ENCODE measurements at regions not wholly inside any gene's neighbourhood (a gene's known extent, or its start where the extent isn't known, plus 50 kb on each side); places are given as distances from the start of the nearest gene placed in this dataset.

- no peak overlapping the region for H3K27ac ChIP-seq (ENCODE audit: insufficient read depth, low read length)
- no peaks in the 10 kb centered on the region for H3K4me1 ChIP-seq (ENCODE audit: control insufficient read depth, extremely low read depth, insufficient read depth, low read length)
- H3K4me2 ChIP-seq (ENCODE audit: extremely low read depth, insufficient read depth, low read length): no peak overlapping the region
- H2AFZ ChIP-seq (ENCODE audit: low read length): no peak overlapping the region
- TF ChIP-seq, protein P1, sequence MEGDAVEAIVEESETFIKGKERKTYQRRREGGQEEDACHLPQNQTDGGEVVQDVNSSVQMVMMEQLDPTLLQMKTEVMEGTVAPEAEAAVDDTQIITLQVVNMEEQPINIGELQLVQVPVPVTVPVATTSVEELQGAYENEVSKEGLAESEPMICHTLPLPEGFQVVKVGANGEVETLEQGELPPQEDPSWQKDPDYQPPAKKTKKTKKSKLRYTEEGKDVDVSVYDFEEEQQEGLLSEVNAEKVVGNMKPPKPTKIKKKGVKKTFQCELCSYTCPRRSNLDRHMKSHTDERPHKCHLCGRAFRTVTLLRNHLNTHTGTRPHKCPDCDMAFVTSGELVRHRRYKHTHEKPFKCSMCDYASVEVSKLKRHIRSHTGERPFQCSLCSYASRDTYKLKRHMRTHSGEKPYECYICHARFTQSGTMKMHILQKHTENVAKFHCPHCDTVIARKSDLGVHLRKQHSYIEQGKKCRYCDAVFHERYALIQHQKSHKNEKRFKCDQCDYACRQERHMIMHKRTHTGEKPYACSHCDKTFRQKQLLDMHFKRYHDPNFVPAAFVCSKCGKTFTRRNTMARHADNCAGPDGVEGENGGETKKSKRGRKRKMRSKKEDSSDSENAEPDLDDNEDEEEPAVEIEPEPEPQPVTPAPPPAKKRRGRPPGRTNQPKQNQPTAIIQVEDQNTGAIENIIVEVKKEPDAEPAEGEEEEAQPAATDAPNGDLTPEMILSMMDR (conservative IDR thresholded peaks at IDR 0.05 in 1 of 2, IDR thresholded peaks at IDR 0.05 in 1 of 2; ENCODE audit: low read depth in 1 of 2, low read length in 2 of 2): no peak
- TF ChIP-seq EZH2 (IDR thresholded peaks at IDR 0.05; ENCODE audit: low read length, missing control alignments): no peak
- H3K27me3 ChIP-seq (ENCODE audit: control insufficient read depth, insufficient read depth, low read length): no peaks in the 10 kb centered on the region
- no peaks in the 10 kb centered on the region for H3K79me2 ChIP-seq (ENCODE audit: control insufficient read depth, insufficient read depth, low read length)
- DNase-seq (ENCODE audit: low read depth in 2 of 2): no peak
- H3K9ac ChIP-seq (ENCODE audit: insufficient read depth, low read length): no peak overlapping the region
- H4K20me1 ChIP-seq (ENCODE audit: control insufficient read depth, extremely low read depth, insufficient read depth, low read length): no peaks in the 10 kb centered on the region
- H3K36me3 ChIP-seq (ENCODE audit: control insufficient read depth, insufficient read depth, low read length): no peaks in the 10 kb centered on the region
- H3K4me3 ChIP-seq (replicated peaks in 1 of 4; ENCODE audit: control extremely low read depth in 1 of 4, insufficient read depth in 1 of 4, low read depth in 3 of 4, low read length in 4 of 4): no peak overlapping the region
- H3K9me3 ChIP-seq (ENCODE audit: control insufficient read depth, insufficient read depth, low read depth, low read length): no peaks in the 10 kb centered on the region
Measured at GRCh38 chr2:137842952-137843351, 121.3 kb upstream of the HNMT start.

GRCh38 chr2:137845422-137845821, 118.9 kb upstream of the HNMT start:
- Histone ChIP-seq H3K4me2 (ENCODE audit: extremely low read depth, insufficient read depth, low read length) (no peak overlapping the region), H3K79me2 (ENCODE audit: control insufficient read depth, insufficient read depth, low read length) (no peaks in the 10 kb centered on the region), H3K4me3 (replicated peaks in 1 of 4; ENCODE audit: control extremely low read depth in 1 of 4, insufficient read depth in 1 of 4, low read depth in 3 of 4, low read length in 4 of 4) (no peak overlapping the region), H3K27ac (ENCODE audit: insufficient read depth, low read length) (no peak overlapping the region), H3K36me3 (ENCODE audit: control insufficient read depth, insufficient read depth, low read length) (no peaks in the 10 kb centered on the region), H2AFZ (ENCODE audit: low read length) (no peak overlapping the region), H3K4me1 (ENCODE audit: control insufficient read depth, extremely low read depth, insufficient read depth, low read length) (no peaks in the 10 kb centered on the region), H4K20me1 (ENCODE audit: control insufficient read depth, extremely low read depth, insufficient read depth, low read length) (no peaks in the 10 kb centered on the region), H3K27me3 (ENCODE audit: control insufficient read depth, insufficient read depth, low read length) (no peaks in the 10 kb centered on the region), H3K9me3 (ENCODE audit: control insufficient read depth, insufficient read depth, low read depth, low read length) (no peaks in the 10 kb centered on the region), H3K9ac (ENCODE audit: insufficient read depth, low read length) (no peak overlapping the region)
- DNase-seq (ENCODE audit: low read depth in 2 of 2): no peak
- no peak for TF ChIP-seq EZH2 (IDR thresholded peaks at IDR 0.05; ENCODE audit: low read length, missing control alignments)
- TF ChIP-seq, protein P1 (conservative IDR thresholded peaks at IDR 0.05 in 1 of 2, IDR thresholded peaks at IDR 0.05 in 1 of 2; ENCODE audit: low read depth in 1 of 2, low read length in 2 of 2): no peak

- no peak for DNase-seq (ENCODE audit: low read depth in 2 of 2)
Measured at GRCh38 chr2:137846993-137847392, 117.3 kb upstream of the HNMT start.

More at GRCh38 chr2:137846993-137847392, 117.3 kb upstream of the HNMT start:
- H2AFZ ChIP-seq (ENCODE audit: low read length): no peak overlapping the region
- TF ChIP-seq, protein P1 (conservative IDR thresholded peaks at IDR 0.05 in 1 of 2, IDR thresholded peaks at IDR 0.05 in 1 of 2; ENCODE audit: low read depth in 1 of 2, low read length in 2 of 2): no peak
- TF ChIP-seq EZH2 (IDR thresholded peaks at IDR 0.05; ENCODE audit: low read length, missing control alignments): no peak
- no peaks in the 10 kb centered on the region for H3K36me3 ChIP-seq (ENCODE audit: control insufficient read depth, insufficient read depth, low read length)
- no peak overlapping the region for H3K4me2 ChIP-seq (ENCODE audit: extremely low read depth, insufficient read depth, low read length)
- no peaks in the 10 kb centered on the region for H4K20me1 ChIP-seq (ENCODE audit: control insufficient read depth, extremely low read depth, insufficient read depth, low read length)
- no peaks in the 10 kb centered on the region for H3K9me3 ChIP-seq (ENCODE audit: control insufficient read depth, insufficient read depth, low read depth, low read length)
- H3K27ac ChIP-seq (ENCODE audit: insufficient read depth, low read length): no peak overlapping the region
- no peaks in the 10 kb centered on the region for H3K27me3 ChIP-seq (ENCODE audit: control insufficient read depth, insufficient read depth, low read length)
- no peak overlapping the region for H3K9ac ChIP-seq (ENCODE audit: insufficient read depth, low read length)
- H3K4me1 ChIP-seq (ENCODE audit: control insufficient read depth, extremely low read depth, insufficient read depth, low read length): no peaks in the 10 kb centered on the region
- no peaks in the 10 kb centered on the region for H3K79me2 ChIP-seq (ENCODE audit: control insufficient read depth, insufficient read depth, low read length)
- H3K4me3 ChIP-seq (replicated peaks in 1 of 4; ENCODE audit: control extremely low read depth in 1 of 4, insufficient read depth in 1 of 4, low read depth in 3 of 4, low read length in 4 of 4): no peak overlapping the region
